LNCaP clone FGC (cell line): ENCODE measurements at regions not wholly inside any gene's neighbourhood (a gene's known extent, or its start where the extent isn't known, plus 50 kb on each side); places are given as distances from the start of the nearest gene placed in this dataset.

ENCODE experiments used
- DNase-seq: peaks from one replicate; pipeline ENCODE4 v3.0.0-alpha.2; 2011; ENCODE audit warnings: low read depth
- H3K4me3 ChIP-seq: 2 replicates; pipeline ENCODE4 v1.5.1; 2011; ENCODE audit warnings: mild to moderate bottlenecking, low read depth, low read length, control low read depth
- TF ChIP-seq, protein P1 (sequence below): IDR thresholded peaks from 2 replicates; pipeline ENCODE4 v1.5.1; 2012; ENCODE audit warnings: mild to moderate bottlenecking; ENCODE audit not compliant: control insufficient read depth, insufficient read depth; ENCODE audit errors: extremely low read depth

DNA sequence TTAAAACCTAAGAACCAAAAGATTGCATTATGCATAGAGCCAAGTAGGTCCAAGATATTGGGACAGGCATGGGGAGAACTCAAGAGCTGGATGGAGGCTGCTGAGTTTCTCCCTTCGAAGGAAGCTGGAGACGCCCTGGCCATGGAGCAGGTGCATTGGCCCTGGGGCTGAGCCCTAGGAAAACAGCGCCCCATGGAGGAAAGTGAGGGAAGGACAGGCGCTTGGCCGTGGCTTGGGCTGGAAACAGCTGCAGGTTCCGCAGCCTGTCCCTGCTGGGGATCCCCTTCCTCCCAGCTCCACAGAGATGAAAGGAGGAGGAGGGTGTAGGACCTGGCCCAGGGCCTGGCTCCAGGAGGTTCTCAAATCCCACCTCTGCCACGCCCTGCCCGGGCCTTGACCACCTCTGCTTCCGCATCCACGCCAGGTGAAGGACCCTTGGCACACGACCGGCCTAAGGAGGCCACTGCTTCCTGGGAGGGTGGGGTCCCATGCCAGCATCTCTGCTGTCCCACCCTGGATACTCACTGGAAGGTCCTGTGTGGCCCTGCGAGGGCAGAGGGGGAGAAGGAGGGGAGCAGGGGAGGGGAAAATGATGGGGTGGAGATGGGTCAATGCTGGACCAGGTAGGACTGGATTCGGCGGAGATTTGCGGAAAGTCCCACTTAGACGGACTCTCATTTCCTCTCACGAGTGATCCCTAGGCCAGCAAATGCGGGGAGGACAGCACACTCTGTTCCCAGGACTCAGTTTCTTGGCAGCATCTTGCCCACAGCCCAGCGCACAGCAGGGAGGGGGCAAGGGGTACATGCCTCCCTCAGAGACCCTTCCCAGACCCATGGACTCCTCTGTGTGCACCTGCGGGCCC lies 258.6 kb upstream of the TCERG1L start:
- no peak overlapping the region for H3K4me3 ChIP-seq
- no peak for DNase-seq
- TF ChIP-seq, protein P1, sequence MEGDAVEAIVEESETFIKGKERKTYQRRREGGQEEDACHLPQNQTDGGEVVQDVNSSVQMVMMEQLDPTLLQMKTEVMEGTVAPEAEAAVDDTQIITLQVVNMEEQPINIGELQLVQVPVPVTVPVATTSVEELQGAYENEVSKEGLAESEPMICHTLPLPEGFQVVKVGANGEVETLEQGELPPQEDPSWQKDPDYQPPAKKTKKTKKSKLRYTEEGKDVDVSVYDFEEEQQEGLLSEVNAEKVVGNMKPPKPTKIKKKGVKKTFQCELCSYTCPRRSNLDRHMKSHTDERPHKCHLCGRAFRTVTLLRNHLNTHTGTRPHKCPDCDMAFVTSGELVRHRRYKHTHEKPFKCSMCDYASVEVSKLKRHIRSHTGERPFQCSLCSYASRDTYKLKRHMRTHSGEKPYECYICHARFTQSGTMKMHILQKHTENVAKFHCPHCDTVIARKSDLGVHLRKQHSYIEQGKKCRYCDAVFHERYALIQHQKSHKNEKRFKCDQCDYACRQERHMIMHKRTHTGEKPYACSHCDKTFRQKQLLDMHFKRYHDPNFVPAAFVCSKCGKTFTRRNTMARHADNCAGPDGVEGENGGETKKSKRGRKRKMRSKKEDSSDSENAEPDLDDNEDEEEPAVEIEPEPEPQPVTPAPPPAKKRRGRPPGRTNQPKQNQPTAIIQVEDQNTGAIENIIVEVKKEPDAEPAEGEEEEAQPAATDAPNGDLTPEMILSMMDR, result peak; percentile 38; the same call in 1 of the 2 replicates

DNA sequence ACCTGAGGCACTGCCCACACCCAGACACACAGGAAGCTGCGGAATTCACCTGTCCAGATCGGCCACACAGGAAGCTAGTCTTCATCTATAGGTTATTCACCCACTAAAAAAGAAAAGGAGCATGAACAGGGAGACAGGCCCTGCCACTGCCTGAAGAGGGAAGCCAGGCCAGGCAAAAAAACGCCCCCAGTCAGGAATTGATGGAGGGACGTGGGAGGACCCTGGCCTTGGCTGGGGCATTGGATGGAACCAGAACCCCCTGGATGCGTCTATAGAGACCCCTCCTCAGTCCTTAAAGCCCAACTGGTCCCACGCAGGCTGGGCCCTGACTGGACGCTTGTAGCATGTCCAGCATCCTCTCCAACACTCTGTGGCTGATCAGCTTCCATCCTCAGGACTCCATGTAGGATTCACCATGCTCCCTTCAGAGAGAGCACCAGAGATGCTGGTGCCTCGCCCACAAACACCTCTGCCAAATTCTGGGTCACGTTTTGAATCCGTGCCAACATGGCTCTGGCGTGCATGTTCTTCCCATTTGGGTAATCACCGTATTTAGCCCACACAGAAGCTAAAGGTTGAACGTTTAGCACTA lies 259.3 kb upstream of the TCERG1L start:
- no peak for DNase-seq
- TF ChIP-seq, protein P1, result no peak
- H3K4me3 ChIP-seq, result no peak overlapping the region

DNA sequence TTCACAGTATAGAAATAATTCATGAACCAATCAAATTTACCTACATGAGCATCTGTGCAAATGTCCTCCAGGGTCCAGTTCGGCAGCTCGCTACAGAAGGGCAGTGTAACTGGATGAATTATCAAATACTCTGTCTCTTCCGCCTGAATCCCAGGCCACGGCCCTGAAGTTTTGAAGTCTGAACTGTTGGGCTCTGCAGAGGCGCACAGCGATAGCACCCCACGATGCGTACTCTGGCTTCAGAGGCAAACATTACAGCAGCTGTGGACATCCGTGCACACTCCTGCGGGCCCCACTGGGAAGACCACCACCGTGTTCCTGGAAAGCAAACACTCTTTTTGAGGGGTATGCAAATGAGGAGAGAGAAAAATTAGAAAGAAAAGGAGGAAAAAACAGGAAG lies 259.8 kb upstream of the TCERG1L start:
- DNase-seq, result no peak
- TF ChIP-seq, protein P1, result no peak
- no peak overlapping the region for H3K4me3 ChIP-seq

DNA sequence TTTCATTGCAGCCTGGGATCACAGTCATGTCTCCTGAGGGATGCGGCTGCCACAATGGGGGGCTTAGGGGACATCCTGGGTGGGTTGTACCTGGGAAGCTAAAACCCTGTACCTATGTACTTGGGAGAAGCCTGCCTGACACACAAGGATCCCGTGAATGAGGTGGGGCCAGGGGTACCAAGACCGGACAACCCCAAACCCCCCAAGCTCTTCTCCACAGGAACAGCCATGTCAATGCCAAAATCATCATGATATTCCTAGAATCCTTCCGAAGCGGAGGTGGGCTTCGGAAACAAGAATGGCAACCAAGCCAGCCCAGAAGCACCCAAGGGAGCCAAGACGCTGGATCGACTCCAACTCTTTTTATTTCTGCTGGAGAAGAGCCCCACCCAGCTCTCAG lies 260.3 kb upstream of the TCERG1L start:
- no peak for DNase-seq
- TF ChIP-seq, protein P1, result no peak
- H3K4me3 ChIP-seq, result no peak overlapping the region

DNA sequence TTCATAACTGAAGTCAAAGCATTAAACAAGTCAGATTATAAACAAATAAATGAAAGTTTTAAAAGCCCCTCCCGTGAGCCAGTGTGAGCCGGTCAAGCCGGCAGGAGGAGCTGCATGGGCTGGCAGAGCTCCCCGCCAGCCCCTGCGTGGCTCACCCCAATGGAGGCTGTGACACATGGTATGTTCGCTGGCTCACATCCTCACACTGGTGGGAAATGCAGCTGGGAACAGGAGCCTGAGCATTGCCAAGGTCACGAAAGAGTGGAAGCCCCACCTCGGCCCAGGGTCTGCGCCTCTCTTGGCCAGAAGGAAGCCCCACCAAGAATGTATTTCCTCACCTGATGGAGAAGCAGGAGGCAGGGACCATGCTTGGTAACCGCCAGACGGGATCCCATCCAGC lies 261.7 kb upstream of the TCERG1L start:
- TF ChIP-seq, protein P1, result no peak
- no peak overlapping the region for H3K4me3 ChIP-seq

DNA sequence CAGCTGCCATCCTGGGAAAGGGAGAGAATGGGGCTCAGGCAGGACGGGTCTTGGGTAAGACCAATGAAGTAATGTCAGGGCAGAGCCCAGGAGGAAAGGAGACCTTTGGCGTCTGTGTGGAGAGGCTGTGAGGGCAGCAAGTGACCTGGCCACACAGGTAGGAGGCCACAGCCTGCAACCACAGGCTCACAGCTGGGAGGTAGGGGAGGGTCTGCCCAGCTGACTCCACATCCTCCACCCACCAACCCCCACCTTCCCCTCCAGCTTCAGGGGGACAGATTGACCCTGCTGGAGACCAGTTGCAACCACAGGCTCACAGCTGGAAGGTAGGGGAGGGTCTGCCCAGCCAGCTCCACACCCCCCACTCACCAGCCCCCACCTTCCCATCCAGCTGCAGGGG lies 262.2 kb upstream of the TCERG1L start:
- TF ChIP-seq, protein P1, result no peak
- H3K4me3 ChIP-seq, result no peak overlapping the region
- no peak for DNase-seq

More for the DNA sequence above, 261.7 kb upstream of the TCERG1L start:
- no peak for DNase-seq

DNA sequence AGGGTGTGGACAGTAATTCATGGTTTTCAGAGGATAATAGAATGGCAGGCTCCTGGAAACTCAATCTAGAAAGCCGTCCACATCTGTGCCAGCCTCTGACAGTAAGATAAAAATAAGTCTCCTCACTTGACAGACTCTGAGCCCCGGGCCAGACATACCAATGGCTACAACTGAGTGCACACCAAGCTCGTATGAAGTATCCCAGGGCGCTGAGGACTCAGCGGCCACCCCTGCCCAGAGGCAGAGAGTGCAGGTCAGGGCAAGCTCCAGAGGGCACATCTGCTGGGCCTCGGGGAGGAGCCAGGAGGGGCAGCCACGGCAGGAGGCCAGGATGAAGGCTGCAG lies 262.8 kb upstream of the TCERG1L start:
- H3K4me3 ChIP-seq, result no peak overlapping the region
- DNase-seq, result no peak
- TF ChIP-seq, protein P1, result no peak
